ENCODE measurements at regions not wholly inside any gene's neighbourhood (a gene's known extent, or its start where the extent isn't known, plus 50 kb on each side); places are given as distances from the start of the nearest gene placed in this dataset.

GRCh38 chr13:40409278-40409677 is 257.2 kb downstream of the FOXO1 start:
- no peak for DNase-seq (ENCODE audit: low read depth in 3 of 3)

DNA sequence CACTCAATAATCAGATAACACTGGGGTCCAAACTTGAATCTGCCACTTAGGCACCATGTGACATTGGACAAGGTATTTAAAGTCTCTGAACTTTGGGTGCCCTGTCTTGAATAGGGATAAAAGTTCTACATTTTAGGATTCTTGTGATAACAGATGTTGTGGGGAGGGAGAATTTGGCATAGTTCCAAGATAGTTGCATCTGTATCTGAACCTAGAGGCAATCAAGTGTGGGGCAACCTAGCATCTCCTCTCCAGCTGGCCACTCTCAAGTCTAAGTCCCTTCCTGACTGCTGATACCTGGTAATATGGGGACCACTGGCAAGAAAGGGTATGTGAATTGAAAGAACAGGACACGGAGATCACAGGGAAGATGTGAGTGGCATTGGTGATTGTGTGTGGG is 256.1 kb downstream of the FOXO1 start:
- no peak for DNase-seq (ENCODE audit: low read depth in 3 of 3)

- DNase-seq (ENCODE audit: low read depth in 3 of 3), result no peak
Measured at GRCh38 chr13:40420160-40420740, 246.2 kb downstream of the FOXO1 start.

DNA sequence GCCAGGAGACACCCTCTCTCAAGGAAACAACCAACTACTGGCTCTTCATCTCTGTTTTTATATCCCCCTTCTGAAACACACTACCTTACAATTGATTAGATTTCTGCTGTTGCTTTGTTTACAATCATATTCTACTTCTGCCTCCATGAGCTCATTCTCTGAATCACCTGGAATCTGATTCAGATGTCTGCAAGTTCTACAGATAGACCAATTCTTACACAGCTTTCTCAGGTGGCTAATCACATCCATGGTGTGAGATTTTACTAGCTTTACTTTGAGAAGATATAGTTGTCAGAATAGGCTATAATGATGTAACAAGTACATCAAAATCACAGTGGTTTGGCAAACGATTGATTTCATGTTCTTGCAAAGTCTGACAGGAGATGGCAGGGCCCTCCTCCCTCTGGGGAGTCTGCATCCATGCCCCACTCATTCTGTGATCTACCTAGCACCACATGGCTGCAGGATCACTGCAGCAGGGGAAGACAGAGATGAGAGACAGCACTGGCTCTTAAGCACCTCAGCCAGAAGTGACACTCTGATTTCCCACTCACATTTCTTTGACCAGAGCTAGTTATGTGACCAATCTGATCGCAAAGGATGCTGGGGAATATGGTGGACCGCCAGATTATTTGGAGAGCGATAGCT is 243.7 kb downstream of the FOXO1 start:
- no peak for DNase-seq (ENCODE audit: low read depth in 3 of 3)

- DNase-seq (ENCODE audit: low read depth in 3 of 3), result no peak
Measured at GRCh38 chr13:40428354-40428753, 238.1 kb downstream of the FOXO1 start.

DNA sequence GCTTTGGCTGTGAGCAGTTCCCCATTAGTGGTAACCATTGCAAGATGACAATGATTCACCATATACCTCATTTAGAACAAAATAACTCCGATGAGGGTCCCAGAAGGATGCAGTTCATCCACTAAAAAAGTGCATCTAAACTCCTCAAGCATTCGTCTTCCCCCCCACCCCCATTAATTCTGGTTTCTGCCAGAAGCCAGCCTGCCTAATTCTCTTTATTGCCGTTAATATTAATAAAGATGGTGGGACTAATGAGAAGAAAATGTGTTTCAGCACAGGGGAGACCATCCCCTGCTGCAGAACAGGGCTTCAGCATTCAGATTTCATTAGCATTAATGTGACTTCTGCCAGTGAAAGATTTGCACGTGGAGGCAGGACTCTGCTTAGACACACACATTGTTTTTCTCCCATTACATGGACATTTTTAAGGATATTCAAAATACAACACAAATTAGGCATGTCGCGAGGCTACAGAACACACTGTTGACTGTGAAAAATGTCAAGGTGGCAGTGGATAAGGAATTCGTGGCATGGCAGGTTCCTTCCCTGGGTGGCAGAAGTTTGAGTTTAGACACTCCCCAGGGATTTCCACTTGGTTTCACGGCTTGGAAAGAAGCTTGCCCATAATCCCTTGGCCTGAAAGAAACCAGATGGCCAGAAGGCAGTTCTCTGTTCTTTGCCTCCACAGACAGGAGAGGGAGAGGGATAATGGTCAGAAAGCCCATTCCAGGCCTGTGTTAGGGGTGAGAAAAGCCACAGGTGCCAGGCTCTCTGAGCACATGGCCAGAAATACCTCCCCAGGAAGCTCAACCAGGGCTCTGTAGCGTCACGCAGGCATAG is 236.5 kb downstream of the FOXO1 start:
- no peak for DNase-seq (ENCODE audit: low read depth in 3 of 3)

- DNase-seq (ENCODE audit: low read depth in 3 of 3), result no peak
Measured at GRCh38 chr13:40432018-40432978, 234.1 kb downstream of the FOXO1 start.

DNA sequence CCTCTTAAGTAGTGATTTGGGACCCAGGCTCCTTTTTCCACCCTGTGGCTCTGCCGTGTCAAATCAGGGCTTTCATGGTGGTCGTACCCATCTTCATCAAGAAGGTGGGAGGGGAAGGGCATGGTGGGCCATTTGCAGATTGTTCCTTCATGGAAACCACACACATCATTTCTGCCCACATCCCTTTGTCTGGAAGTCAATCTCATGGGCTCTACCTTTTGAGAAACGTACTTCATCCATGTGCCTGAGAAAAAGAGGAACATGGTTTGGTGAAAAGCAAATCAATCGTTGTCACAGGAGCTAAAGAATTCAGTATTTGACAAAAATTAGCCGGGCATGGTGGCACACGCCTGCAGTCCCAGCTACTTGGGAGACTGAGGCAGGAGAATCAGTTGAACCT is 233.4 kb downstream of the FOXO1 start:
- DNase-seq (ENCODE audit: low read depth in 3 of 3), result no peak

DNA sequence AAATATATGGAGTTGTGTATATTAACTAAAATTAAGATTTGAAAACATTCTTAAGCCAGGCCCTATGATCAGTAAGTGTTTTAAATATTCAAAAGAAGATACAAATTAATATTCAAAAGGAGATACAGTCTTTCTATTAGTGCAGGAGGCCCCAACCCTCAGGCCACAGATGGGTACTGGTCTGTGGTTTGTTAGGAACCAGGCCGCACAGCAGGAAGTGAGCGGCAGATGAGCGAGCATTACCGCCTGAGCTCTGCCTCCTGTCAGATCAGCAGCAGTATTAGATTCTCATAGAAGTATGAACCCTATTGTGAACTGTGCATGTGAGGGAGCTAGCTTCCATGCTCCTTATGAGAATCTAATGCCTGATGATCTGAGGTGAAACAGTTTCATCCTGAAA is 232.9 kb downstream of the FOXO1 start:
- DNase-seq (ENCODE audit: low read depth in 3 of 3), result no peak

DNA sequence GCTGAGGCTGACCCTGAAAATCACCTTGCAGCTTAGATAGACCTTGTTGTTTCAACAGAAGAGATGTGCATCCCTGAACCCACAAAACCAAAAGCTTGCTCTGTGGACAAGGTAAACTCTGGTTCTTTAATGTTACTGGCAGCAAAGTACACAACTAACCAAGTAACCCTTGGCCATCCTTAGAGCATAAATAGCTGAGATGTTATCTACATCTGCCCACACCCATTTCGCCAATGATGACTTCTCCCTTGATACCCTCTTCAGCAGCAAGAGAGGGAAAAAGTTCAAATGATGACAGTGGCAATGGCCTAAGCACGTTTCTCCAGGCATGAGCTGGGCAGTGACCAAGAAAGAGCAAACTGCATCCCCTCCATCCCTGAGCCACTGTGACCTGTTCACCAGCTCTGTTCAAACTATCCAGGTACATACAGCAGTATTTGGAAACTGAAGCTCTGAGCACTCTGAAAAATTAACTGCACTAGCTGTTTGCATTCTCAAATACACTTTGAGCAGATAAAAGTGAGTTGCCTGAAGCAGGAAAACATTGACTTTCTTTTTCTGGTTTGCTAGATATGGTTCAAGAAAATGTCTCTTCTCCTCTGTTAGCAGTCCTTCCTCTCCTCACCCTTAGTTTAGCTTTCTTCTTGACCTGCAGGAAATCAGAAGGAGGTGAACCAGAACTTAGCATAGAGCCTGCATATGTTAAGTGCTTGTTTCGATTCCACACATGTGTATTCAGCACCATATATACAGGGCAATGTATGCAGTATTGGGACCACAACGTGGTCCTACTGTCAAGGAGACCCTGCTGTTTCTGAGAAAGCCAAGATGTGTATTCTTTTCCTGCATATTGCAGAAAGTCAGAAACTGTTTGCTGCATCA is 231.7 kb downstream of the FOXO1 start:
- DNase-seq (ENCODE audit: low read depth in 3 of 3), result no peak

DNA sequence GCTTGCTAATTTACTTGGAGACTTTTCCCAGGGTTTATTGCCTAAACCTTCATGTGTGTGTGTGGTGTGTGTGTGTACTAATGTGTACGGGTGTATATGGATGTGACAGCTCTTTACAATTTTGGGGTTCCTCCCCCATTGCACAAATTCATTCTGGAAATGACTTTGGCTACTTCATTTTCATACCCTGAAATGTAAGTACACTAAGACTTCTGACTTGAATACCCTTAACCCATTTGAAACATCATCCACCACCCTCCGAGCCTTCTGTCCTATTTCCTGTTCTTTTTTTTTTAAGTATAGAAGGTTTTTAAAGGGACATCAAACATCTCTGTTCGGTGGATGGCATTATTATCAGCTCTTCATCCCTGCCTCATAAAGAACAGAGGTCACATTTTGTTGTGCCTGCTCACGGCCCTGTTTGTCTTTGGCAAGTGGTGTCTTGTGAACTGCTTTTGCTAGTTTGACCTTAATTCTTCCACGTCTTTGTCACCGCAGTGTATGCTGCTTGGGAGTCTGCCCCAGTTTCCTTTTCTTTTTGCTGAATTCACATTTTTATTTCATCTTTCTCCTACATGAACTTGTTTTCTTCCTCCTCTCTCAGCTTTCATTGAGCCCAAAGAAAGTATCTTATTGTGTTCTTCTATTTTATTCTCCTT is 228.3 kb downstream of the FOXO1 start:
- no peak for DNase-seq (ENCODE audit: low read depth in 3 of 3)

GRCh38 chr13:40438999-40439797 is 227.2 kb downstream of the FOXO1 start:
- no peak for DNase-seq (ENCODE audit: low read depth in 3 of 3)

- no peak for DNase-seq (ENCODE audit: low read depth in 3 of 3)
Measured at GRCh38 chr13:40439928-40440327, 226.5 kb downstream of the FOXO1 start.

DNA sequence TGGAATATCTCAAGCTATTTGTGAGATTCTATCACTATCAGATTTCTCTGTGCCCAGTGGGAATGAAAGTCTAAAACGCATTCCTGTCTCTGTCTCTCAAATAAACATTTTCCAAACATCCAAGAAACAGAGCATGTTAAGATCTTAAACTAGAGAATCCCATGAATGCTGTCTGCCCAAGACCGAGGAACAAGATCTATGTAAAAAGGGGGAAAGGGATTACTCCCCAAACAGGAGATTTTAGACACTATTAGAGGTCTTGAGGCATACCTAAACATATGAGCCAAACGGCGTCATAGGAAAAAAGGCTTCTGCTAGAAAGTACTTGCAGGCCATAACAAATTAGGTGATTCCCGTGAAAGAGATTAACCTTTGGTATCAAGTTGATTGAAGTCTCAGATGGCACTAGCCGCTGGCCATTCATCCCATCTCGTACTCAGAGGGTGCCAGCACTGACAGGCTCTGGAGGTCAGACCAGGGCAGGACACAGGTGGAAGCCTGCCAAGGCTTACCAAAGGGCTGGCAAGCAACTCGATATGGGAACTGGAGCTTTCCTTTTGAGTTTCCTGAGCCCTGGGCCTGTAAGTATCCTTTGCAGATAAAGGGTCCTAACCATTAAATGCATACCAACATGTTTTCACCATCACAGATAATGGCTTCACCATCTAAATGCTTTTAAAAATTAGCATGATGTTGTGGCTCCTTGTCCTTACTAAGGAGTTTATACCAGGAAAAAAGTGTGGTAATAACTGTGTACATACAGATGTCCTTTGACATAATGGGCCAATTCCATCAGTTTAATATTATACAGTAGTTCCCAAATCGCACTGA is 225.2 kb downstream of the FOXO1 start:
- DNase-seq (ENCODE audit: low read depth in 3 of 3), result no peak

GRCh38 chr13:40442231-40442630 is 224.2 kb downstream of the FOXO1 start:
- no peak for DNase-seq (ENCODE audit: low read depth in 3 of 3)

GRCh38 chr13:40442826-40443225 is 223.6 kb downstream of the FOXO1 start:
- DNase-seq (ENCODE audit: low read depth in 3 of 3), result no peak

GRCh38 chr13:40444241-40444640 is 222.2 kb downstream of the FOXO1 start:
- DNase-seq (ENCODE audit: low read depth in 3 of 3), result no peak

GRCh38 chr13:40445557-40445990 is 220.9 kb downstream of the FOXO1 start:
- DNase-seq (ENCODE audit: low read depth in 3 of 3), result no peak

DNA sequence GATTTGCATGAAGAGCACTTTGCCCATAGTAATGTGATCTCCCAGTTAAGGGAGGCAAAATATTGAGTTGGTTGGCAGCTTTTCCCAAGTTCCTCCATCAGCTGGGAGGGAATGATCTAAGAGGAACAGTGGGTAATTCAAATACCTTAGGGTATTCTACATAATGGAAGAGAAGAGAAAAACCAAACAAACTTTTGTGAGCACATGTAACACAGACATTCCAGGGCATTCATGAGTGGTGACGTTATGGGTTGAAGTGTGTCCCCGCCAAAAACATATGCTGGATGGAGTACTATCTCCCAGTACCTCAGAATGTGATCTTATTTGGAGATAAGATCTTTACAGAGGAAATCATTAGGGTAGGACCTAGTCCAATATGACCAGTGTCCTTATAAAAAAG is 220.1 kb downstream of the FOXO1 start:
- no peak for DNase-seq (ENCODE audit: low read depth in 3 of 3)
